ENCODE measurements at regions not wholly inside any gene's neighbourhood (a gene's known extent, or its start where the extent isn't known, plus 50 kb on each side); places are given as distances from the start of the nearest gene placed in this dataset.
"Not testable (repeated sequence)": the region's sequence is repeated elsewhere in the genome, so short reads cannot be mapped to it uniquely, and the experiment has no call there.

GRCh38 chr6:119938752-119939151, 589.2 kb upstream of the MAN1A1 start:
- H3K4me3 ChIP-seq = no peak overlapping the region
- no peaks in the 10 kb centered on the region for H3K36me3 ChIP-seq
- 55 to 62% methylated on average over 1 of the region's 1 CpG for WGBS, 2 donors (ENCODE audit: low coverage in 1 of 2)
- H3K27ac ChIP-seq = no peak overlapping the region
- H3K27me3 ChIP-seq = no peaks in the 10 kb centered on the region
- H3K4me1 ChIP-seq = no peaks in the 10 kb centered on the region
- TF ChIP-seq POLR2A (IDR thresholded peaks at IDR 0.05) = no peak
- no peak for TF ChIP-seq POLR2AphosphoS5 (IDR thresholded peaks at IDR 0.05)
- TF ChIP-seq CTCF (IDR thresholded peaks at IDR 0.05) = no peak
- no peak for TF ChIP-seq EP300 (IDR thresholded peaks at IDR 0.05)
- ATAC-seq = no peak
- H3K9me3 ChIP-seq = peaks cover 0 to 7% (median 0%) of the 10 kb centered on the region in 3 donors

- Histone ChIP-seq H3K9me3 (peaks cover 0 to 7% (median 0%) of the 10 kb centered on the region in 3 donors), H3K27me3 (no peaks in the 10 kb centered on the region), H3K4me1 (no peaks in the 10 kb centered on the region), H3K27ac (no peak overlapping the region), H3K4me3 (no peak overlapping the region), H3K36me3 (no peaks in the 10 kb centered on the region)
- TF ChIP-seq EP300 (IDR thresholded peaks at IDR 0.05) = no peak
- no peak for TF ChIP-seq POLR2AphosphoS5 (IDR thresholded peaks at IDR 0.05)
- no peak for TF ChIP-seq POLR2A (IDR thresholded peaks at IDR 0.05)
- TF ChIP-seq CTCF (IDR thresholded peaks at IDR 0.05) = no peak
- 50 to 63% methylated on average over 1 of the region's 1 CpG for WGBS, 2 donors (ENCODE audit: low coverage in 1 of 2)
- no peak for ATAC-seq
Observed at GRCh38 chr6:119934816-119935215, 585.3 kb upstream of the MAN1A1 start.

- WGBS, 2 donors (ENCODE audit: low coverage in 1 of 2) = 60 to 81% methylated on average over 2 of the region's 2 CpGs
- Histone ChIP-seq H3K4me1 (no peaks in the 10 kb centered on the region), H3K4me3 (no peak overlapping the region), H3K27ac (no peak overlapping the region), H3K36me3 (no peaks in the 10 kb centered on the region), H3K9me3 (peaks cover 0 to 11% (median 0%) of the 10 kb centered on the region in 3 donors), H3K27me3 (no peaks in the 10 kb centered on the region)
- no peak for ATAC-seq
- TF ChIP-seq POLR2A (IDR thresholded peaks at IDR 0.05) (no peak), POLR2AphosphoS5 (IDR thresholded peaks at IDR 0.05) (no peak), EP300 (IDR thresholded peaks at IDR 0.05) (no peak), CTCF (IDR thresholded peaks at IDR 0.05) (no peak)
Observed at GRCh38 chr6:119929121-119929520, 579.6 kb upstream of the MAN1A1 start.

- not testable (repeated sequence) for H3K27me3 ChIP-seq, ATAC-seq, H3K36me3 ChIP-seq, H3K4me3 ChIP-seq, H3K4me1 ChIP-seq, H3K27ac ChIP-seq
- 92 to 96% methylated on average over 3 of the region's 3 CpGs for WGBS, 2 donors (ENCODE audit: low coverage in 1 of 2)
- peaks cover 0 to 42% (median 0%) of the 10 kb centered on the region in 3 donors for H3K9me3 ChIP-seq
Observed at GRCh38 chr6:119924888-119925287, 575.3 kb upstream of the MAN1A1 start.

- H3K9me3 ChIP-seq = peaks cover 0 to 42% (median 0%) of the 10 kb centered on the region in 3 donors
- H3K4me1 ChIP-seq = no peaks in the 10 kb centered on the region
- WGBS, 2 donors (ENCODE audit: low coverage in 1 of 2) = 57 to 65% methylated on average over 1 to 2 of the region's 2 CpGs
Observed at GRCh38 chr6:119922814-119923213, 573.3 kb upstream of the MAN1A1 start.

More at GRCh38 chr6:119922814-119923213, 573.3 kb upstream of the MAN1A1 start:
- no peak for TF ChIP-seq EP300 (IDR thresholded peaks at IDR 0.05)
- TF ChIP-seq CTCF (IDR thresholded peaks at IDR 0.05) = no peak
- no peak for TF ChIP-seq POLR2A (IDR thresholded peaks at IDR 0.05)
- TF ChIP-seq POLR2AphosphoS5 (IDR thresholded peaks at IDR 0.05) = no peak
- H3K27me3 ChIP-seq = no peaks in the 10 kb centered on the region
- no peak overlapping the region for H3K4me3 ChIP-seq
- no peak for ATAC-seq
- H3K36me3 ChIP-seq = no peaks in the 10 kb centered on the region
- H3K27ac ChIP-seq = no peak overlapping the region

Measured in gastroesophageal sphincter (tissue), 4 donors.